ENCODE measurements at regions not wholly inside any gene's neighbourhood (a gene's known extent, or its start where the extent isn't known, plus 50 kb on each side); places are given as distances from the start of the nearest gene placed in this dataset.

DNA sequence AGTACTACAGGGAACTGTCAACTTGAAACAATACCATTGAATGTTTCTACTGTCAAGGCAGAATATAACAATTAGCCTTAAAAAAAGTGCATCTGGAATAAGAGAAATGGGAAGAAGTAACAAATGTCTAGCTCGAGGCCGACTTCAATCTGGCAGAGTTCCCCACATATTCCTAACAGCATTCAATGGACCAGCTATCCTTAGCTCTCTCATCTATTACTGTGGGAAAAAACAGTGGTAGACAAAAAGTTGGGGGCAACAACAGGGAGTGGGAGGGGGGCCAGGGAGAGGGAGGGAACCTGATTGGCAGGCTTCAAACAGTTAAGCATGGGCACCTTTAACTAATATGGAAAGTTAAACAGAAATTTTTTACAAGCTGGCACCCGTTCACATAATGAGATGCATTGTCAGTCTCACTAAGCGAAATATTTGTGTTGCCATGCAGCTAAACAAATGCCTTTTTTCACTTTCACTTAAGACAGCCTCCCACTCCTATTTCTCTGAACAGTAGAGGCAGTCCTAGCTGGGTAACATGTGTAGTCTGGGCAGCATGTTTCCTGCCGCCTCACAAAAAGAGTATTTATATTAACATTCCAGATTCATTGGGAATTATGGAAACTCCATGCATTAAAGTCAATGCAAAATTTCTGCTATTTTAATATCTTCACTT lies 62.2 kb upstream of the SOX6 start:
- TF ChIP-seq, protein P1, sequence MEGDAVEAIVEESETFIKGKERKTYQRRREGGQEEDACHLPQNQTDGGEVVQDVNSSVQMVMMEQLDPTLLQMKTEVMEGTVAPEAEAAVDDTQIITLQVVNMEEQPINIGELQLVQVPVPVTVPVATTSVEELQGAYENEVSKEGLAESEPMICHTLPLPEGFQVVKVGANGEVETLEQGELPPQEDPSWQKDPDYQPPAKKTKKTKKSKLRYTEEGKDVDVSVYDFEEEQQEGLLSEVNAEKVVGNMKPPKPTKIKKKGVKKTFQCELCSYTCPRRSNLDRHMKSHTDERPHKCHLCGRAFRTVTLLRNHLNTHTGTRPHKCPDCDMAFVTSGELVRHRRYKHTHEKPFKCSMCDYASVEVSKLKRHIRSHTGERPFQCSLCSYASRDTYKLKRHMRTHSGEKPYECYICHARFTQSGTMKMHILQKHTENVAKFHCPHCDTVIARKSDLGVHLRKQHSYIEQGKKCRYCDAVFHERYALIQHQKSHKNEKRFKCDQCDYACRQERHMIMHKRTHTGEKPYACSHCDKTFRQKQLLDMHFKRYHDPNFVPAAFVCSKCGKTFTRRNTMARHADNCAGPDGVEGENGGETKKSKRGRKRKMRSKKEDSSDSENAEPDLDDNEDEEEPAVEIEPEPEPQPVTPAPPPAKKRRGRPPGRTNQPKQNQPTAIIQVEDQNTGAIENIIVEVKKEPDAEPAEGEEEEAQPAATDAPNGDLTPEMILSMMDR (IDR thresholded peaks at IDR 0.05): no peak
- TF ChIP-seq EZH2 (IDR thresholded peaks at IDR 0.05; ENCODE audit: borderline replicate concordance, insufficient read depth, low read depth, low read length, poor library complexity, severe bottlenecking): no peak
